HG03354 (cell line): ENCODE measurements at regions not wholly inside any gene's neighbourhood (a gene's known extent, or its start where the extent isn't known, plus 50 kb on each side); places are given as distances from the start of the nearest gene placed in this dataset.
"Not testable (repeated sequence)": the region's sequence is repeated elsewhere in the genome, so short reads cannot be mapped to it uniquely, and the experiment has no call there.

Experiments
- ATAC-seq: cut with Tn5 transposase; IDR thresholded peaks from one replicate; pipeline ENCODE4 v1.9.1; 2021; ENCODE audit warnings: mild to moderate bottlenecking; ENCODE audit not compliant: unreplicated experiment, poor library complexity, severe bottlenecking

DNA sequence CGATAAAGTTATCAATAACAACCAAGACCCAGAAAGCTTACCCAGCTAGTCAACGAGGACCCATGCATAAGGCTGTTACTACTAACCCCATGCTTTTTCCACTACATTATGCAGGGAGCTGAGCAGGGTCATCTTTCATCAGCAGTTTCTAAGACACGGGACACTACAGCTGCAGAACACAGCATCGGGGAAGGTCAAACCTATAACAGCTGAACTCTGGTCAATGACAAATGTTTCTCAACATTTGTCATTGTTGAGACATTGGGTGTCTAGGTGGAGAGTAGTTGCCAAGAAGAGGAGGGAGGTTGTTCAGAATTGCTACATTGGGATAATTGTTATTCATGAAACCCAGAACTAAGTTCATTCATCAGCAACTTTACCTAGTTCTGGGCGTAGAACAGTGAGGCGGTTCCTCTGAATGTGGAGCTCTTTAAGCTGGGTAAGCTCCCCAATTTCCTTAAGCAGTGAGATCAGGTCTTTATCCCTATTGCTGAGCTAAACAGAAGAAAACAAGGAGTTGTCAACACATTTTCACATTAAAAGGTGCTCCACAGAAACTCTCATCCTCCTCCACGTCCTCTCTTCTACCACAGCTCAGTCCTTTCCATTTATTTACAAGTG, 105.6 kb downstream of the ZNF22 start:
- no peak for ATAC-seq

DNA sequence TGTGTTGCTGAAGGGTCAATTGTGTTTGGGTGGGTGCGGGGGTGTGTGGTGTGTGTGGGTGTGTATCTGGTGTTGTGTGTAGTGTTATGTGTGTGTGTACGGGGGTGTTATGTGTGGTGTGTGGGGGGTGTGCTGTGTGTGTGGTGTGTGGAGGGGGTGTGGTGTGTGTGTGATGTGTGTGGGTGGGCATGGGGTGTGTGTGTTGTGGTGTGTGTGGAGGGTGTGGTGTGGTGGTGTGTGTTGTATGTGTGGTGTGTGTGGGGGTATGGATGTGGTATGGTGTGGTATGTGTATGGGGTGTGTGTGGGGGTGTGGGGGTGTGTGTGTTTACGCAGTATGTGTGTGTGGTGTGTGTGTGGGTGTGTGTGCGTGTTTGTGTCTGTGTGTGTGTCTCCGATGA, 110.8 kb downstream of the ZNF22 start:
- no peak for ATAC-seq

GRCh38 chr10:45117940-45118339, 117.2 kb downstream of the ZNF22 start:
- not testable (repeated sequence) for ATAC-seq

DNA sequence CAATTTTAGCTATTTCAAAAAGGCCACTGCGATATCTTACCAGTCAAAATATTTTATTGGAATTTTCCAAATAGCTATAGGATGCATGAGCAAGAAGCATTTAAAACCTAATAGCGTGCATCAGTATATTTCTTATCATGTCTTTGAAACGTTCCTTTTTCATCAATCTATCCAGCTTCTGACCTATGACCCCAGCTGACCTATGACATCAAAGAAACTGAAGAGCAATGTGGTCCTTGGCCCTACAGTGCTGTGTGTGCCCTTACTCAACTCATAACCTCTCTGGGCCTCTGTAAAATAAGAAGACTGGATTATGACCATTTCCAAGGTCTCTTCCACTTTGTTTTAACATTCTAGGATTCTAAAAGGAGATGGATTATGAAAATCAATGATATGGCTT, 118.2 kb downstream of the ZNF22 start:
- no peak for ATAC-seq

DNA sequence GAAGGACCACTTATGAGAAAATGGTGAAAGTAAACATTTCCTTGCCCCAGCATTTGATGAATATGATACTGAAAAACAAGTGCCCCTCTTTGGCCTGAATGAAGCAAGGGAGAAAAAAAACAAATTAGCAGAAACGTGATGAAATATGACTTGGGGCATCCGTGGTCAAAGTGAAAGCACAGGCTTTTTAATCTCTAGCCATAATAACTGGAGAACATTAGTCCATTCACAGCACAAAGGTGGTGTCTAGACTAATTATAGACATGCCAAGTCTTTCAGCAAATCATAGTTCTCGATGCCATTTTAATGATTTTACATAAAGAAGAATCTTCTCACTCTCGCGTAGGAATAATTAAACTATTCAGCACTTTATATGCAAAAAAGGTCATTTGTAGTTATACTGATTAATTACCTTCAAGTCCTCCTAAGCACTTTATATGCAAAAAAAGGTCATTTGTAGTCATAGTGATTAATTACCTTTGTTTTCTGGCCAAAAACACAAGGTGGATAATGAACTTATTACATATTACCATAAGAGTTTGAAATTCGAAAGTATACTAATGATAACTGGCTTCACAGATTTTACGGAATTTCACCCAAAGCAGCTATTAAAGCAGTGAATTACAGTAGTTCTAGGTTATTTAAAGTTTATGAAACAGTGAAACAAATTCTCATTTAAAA, 121.6 kb downstream of the ZNF22 start:
- not testable (repeated sequence) for ATAC-seq

GRCh38 chr10:45135443-45136198, 134.9 kb downstream of the ZNF22 start:
- ATAC-seq: no peak

- no peak for ATAC-seq
Observed at GRCh38 chr10:45136256-45136655, 135.5 kb downstream of the ZNF22 start.

GRCh38 chr10:45144326-45145070, 143.8 kb downstream of the ZNF22 start:
- no peak for ATAC-seq

DNA sequence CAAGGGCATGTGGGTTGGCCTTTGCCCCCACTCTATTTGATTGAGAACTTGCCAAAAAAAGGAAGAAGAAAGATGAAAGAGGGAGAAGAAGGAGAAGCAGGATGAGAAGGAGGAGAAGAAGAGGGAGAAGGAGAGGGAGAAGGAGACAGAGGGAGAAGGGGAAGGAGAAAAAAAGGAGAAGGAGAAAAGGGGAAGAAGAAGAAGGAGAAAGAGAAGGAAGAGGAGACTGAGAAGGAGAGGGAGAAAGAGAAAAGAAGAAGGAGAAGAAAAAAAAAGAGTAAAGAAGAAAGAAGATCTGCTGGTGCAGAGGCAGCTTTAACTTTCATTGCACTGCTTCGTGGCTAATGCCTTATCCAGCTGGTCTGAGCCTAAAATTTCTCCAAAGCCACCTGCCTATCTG, 144.4 kb downstream of the ZNF22 start:
- not testable (repeated sequence) for ATAC-seq

DNA sequence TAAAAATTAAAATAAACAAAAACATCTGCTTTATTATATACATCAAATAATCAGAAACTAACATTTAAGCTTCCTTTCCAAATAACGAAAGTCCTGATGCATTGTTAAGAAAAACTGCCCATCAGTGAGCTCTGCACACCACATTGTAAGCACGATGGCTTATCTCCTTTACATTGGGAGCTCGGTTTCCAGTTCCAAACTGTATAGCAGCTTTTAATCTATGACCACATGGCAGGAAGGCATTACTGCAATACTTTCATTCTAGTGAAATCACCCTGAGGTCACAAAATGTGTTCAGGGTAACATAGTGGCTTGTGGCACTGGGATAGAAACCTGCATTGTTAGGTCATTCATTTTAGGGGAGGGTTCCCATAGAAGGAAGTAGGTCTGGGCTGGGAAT, 146.3 kb downstream of the ZNF22 start:
- ATAC-seq: no peak

DNA sequence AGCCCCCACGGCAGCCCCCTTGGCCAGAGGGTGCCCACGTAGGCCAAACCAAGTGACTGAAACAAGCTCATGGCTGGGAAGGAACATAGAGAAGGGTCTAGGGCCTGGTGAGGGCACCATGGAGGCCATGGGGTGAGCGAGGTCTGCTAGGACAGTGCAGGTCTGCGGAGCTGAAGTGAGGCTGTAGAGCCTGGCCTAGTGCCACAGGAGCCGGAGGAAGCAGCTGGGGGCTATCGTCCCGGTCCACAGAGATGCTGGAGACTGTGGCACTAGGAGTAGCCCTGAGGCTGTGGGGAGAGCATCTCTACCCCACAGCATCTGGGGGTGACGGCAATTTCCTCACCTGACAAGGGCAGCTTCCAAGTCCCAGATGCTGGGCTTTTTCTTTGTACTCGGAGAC, 150.3 kb downstream of the ZNF22 start:
- ATAC-seq: no peak

DNA sequence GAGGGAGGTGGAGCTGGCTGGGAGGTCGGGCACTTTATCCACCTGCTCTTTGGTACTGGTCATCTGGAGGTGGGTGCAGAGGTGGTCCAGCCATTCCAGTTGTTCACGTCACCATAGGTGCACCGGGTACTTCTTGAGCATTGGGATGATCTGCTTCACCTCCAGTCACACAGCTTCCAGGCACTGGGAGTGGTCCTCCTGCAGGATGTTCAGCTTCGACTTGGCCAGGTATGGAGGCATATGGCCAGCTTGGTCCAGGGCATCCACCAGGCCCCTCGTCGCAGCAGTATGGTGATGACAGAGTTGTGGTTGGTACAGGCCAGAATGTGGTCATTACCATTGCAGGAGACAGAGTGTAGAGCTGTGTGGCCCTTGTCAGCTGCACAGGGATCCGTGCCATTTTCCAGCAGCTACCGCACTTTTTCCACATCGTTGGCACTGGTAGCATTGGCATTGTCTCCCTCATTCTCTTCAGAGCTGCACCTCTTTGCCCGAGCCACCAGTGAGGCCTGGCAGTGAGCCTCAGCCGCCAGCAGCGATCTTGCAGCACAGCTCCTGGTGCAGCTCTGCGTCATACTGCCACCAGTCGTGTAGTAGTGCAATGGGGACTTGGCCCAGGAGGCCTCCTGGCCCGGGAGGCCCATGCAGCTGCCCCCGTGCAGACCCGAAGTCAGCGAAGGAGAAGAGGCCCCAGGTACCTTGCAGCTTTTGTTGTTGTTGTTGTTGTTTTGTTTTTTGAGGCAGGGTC, 150.9 kb downstream of the ZNF22 start:
- ATAC-seq: no peak

GRCh38 chr10:45152726-45153125, 152.0 kb downstream of the ZNF22 start:
- ATAC-seq: no peak

DNA sequence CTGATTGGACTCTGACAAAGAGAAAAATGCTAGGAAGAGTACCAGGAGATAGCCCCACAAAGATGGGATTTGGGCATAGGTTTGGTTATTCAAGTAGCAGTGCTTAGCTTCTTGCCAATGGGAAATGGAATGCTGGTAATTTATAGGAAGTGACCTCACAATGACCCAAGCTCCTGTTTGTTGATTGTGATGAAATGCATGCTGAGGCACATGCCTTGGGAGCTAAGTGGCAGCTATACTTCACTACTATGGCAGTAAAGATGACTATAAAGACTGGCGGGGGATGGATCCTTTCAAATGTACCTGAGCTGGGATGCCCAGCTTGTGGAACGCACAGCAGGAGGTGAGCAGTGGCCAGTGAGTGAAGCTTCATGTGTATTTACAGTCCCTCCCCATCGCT, 153.8 kb downstream of the ZNF22 start:
- no peak for ATAC-seq

DNA sequence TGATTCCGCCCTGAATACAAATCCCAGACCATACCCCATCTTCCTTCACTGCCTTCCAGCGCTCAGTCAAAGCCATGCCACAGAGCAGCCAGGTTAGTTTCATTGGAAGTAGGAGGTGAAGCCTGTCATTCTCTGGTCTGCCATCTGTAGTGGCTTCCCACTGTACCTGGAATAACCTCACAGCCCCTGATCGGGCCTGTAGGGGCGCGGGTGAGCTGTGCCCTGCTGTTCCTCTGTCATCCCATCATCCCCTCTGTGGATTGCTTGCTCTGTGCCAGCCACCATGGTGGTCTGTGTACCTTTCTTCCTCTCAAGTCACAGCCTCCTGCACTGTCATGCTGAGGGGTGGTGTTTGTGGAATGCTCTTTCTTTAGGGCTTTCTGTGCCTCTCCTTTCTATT, 155.1 kb downstream of the ZNF22 start:
- no peak for ATAC-seq

GRCh38 chr10:45160271-45160670, 155.1 kb downstream of the OR13A1 start:
- no peak for ATAC-seq

DNA sequence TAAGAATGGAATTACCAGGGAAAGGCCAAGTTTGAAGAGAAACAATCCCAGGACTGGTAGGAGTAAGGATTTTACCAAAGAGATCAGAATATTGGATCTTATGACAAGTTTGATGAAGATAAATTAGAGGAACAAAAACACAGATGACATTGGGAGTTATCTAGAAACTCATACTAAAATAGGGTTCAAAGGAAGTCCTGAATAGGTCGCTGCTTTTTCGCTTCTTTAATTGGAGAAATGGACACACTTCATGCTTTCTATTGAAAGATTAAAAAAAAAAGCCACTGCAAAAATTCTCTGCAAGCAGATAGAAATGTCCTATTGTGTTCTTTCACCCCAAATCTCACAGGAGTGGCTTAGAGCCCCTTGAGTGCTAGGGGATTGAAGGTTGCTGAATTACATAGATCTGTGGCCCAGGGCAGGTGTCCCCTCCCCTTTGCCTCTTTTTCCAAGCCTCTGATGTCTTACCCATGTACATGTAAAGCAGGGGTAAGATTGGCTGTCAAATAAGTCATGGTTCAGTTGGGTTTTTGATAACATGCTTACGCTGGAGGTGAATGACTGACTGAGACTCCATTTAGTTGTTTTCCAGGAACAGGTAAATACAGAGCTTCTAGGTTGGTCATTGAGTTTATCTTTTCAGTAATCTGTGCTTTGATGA, 152.0 kb downstream of the OR13A1 start:
- no peak for ATAC-seq

GRCh38 chr10:45175520-45176118, 139.8 kb downstream of the OR13A1 start:
- ATAC-seq: not testable (repeated sequence)

- ATAC-seq: no peak
Observed at GRCh38 chr10:45179691-45180090, 135.7 kb downstream of the OR13A1 start.
